ENCODE measurements at regions not wholly inside any gene's neighbourhood (a gene's known extent, or its start where the extent isn't known, plus 50 kb on each side); places are given as distances from the start of the nearest gene placed in this dataset.
"Not testable (repeated sequence)": the region's sequence is repeated elsewhere in the genome, so short reads cannot be mapped to it uniquely, and the experiment has no call there.

DNA sequence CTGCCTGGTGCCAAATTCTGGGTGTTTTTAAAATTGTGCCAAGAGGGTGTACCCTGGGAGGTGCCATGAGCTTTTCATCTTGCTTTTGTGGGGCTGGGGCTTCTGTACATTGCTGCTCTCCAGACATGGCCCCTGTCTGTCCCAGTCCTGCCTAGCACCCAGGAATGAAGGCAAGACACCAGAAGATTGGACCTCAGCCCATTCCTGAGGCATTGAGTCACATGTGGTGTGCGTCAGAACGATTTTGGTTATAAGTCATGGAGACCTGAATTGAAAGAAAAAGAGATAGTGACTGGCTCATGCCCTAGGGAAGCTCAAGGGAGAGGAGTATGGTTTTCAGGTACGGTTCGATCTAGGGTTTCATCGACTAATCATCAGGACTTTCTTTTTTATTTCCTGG, 493.2 kb downstream of the TYW1 start:
- Histone ChIP-seq H3K36me3 (no peaks in the 10 kb centered on the region), H3K27me3 (no peaks in the 10 kb centered on the region), H3K9me3 (no peaks in the 10 kb centered on the region), H3K4me3 (no peak overlapping the region), H3K4me1 (no peaks in the 10 kb centered on the region), H3K27ac (no peak overlapping the region)
- WGBS (ENCODE audit: insufficient coverage, low coverage, low lambda C conversion rate, missing lambda C conversion rate), result 81% methylated on average over 5 of the region's 5 CpGs
- DNase-seq (no peak), ATAC-seq (no peak)
- intact Hi-C loops (cut with DNase I), result no loop called here
- TF ChIP-seq POLR2A (IDR thresholded peaks at IDR 0.05), result no peak
- TF ChIP-seq CTCF (IDR thresholded peaks at IDR 0.05), result no peak

DNA sequence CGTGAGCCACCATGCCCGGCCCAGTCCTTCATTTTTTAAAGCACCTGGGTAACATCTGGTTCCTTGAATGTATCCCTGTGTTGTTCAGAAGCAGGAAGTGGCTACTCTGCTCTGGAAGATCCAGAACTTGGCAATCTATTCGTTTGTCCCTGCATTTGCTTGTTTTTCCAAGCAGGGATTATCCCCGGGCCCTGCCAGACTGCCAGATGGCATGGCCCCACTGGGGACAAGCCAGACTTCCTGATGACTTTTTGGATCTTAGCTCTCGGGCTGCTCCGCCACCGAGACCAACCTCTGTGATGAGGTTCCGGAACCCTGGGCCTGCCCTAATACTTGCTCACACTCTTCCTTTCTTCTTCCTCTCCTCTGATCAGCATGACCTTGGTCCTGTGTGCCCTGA, 496.7 kb downstream of the TYW1 start:
- WGBS (ENCODE audit: insufficient coverage, low coverage, low lambda C conversion rate, missing lambda C conversion rate), result 81% methylated on average over 7 of the region's 8 CpGs
- Histone ChIP-seq H3K36me3 (no peaks in the 10 kb centered on the region), H3K27ac (no peak overlapping the region), H3K9me3 (no peaks in the 10 kb centered on the region), H3K27me3 (no peaks in the 10 kb centered on the region), H3K4me1 (no peaks in the 10 kb centered on the region), H3K4me3 (no peak overlapping the region)
- intact Hi-C loops (cut with DNase I), result no loop called here
- DNase-seq (no peak), ATAC-seq (no peak)
- TF ChIP-seq POLR2A (IDR thresholded peaks at IDR 0.05) (no peak), CTCF (IDR thresholded peaks at IDR 0.05) (no peak)

GRCh38 chr7:67496589-67496988, 500.0 kb downstream of the TYW1 start:
- WGBS (ENCODE audit: insufficient coverage, low coverage, low lambda C conversion rate, missing lambda C conversion rate), result 79% methylated on average over 7 of the region's 7 CpGs
- TF ChIP-seq CTCF (IDR thresholded peaks at IDR 0.05) (no peak), POLR2A (IDR thresholded peaks at IDR 0.05) (no peak)
- Histone ChIP-seq H3K4me3 (no peak overlapping the region), H3K27me3 (no peaks in the 10 kb centered on the region), H3K9me3 (no peaks in the 10 kb centered on the region), H3K4me1 (no peaks in the 10 kb centered on the region), H3K27ac (no peak overlapping the region), H3K36me3 (no peaks in the 10 kb centered on the region)
- no peak for ATAC-seq
- no peak for DNase-seq
- intact Hi-C loops (cut with DNase I), result no loop called here

- DNase-seq; H3K4me3 ChIP-seq; ATAC-seq; H3K27me3 ChIP-seq; intact Hi-C loops (cut with DNase I); H3K4me1 ChIP-seq; H3K27ac ChIP-seq; H3K36me3 ChIP-seq; H3K9me3 ChIP-seq: not testable (repeated sequence)
- 77% methylated on average over 3 of the region's 3 CpGs for WGBS (ENCODE audit: insufficient coverage, low coverage, low lambda C conversion rate, missing lambda C conversion rate)
Observed at GRCh38 chr7:67497914-67498313, 501.3 kb downstream of the TYW1 start.

GRCh38 chr7:67502929-67503328, 506.3 kb downstream of the TYW1 start:
- H3K27me3 ChIP-seq, result no peaks in the 10 kb centered on the region
- ATAC-seq (no peak), DNase-seq (no peak)
- intact Hi-C loops (cut with DNase I), result no loop called here
- no peaks in the 10 kb centered on the region for H3K36me3 ChIP-seq
- H3K4me1 ChIP-seq, result no peaks in the 10 kb centered on the region
- no peaks in the 10 kb centered on the region for H3K9me3 ChIP-seq
- H3K4me3 ChIP-seq, result no peak overlapping the region
- 100% methylated on average over 1 of the region's 3 CpGs for WGBS (ENCODE audit: insufficient coverage, low coverage, low lambda C conversion rate, missing lambda C conversion rate)
- no peak overlapping the region for H3K27ac ChIP-seq
- TF ChIP-seq CTCF (IDR thresholded peaks at IDR 0.05) (no peak), POLR2A (IDR thresholded peaks at IDR 0.05) (no peak)
